ENCODE measurements at regions not wholly inside any gene's neighbourhood (a gene's known extent, or its start where the extent isn't known, plus 50 kb on each side); places are given as distances from the start of the nearest gene placed in this dataset.

GRCh38 chr5:62825623-62826220 is 247.1 kb downstream of the LRRC70 start:
- POLR2A ChIA-PET (ENCODE audit: partially characterized antibody): no interaction called here

More at GRCh38 chr5:62825623-62826220, 247.1 kb downstream of the LRRC70 start:
- H3K23me2 ChIP-seq (ENCODE audit: low read depth, low read length): no peaks in the 10 kb centered on the region
- no peak overlapping the region for H3K4me3 ChIP-seq (ENCODE audit: extremely low read depth in 1 of 4, insufficient read depth in 2 of 4, low read depth in 3 of 4, low read length in 4 of 4)
- H2BK12ac ChIP-seq (ENCODE audit: low read depth, low read length): no peak overlapping the region
- CTCF ChIA-PET (ENCODE audit: partially characterized antibody): interaction anchor here (0.7 kb wide), 1 partner anchor 115 kb away, joined by 4 read pairs; no protein-coding TSS in a partner anchor
- H4K5ac ChIP-seq (ENCODE audit: insufficient read length, low read depth, low read length): no peak overlapping the region
- no peak overlapping the region for H2BK20ac ChIP-seq (ENCODE audit: low read length)
- 90% methylated on average over 5 of the region's 5 CpGs; no CpG with 5 or more reads in 1 of the 2 experiments for WGBS, 2 experiments (ENCODE audit: extremely low coverage in 1 of 2, insufficient coverage in 1 of 2, insufficient read length in 1 of 2, insufficient replicate concordance in 2 of 2, low coverage in 1 of 2, low lambda C conversion rate in 2 of 2, missing lambda C conversion rate in 1 of 2)
- H2BK15ac ChIP-seq (ENCODE audit: low read length): no peak overlapping the region
- H3K27ac ChIP-seq (ENCODE audit: low read depth, low read length): no peak overlapping the region
- no peak overlapping the region for H3K23ac ChIP-seq (ENCODE audit: insufficient read length)
- no peaks in the 10 kb centered on the region for H3K27me3 ChIP-seq (replicated peaks in 1 of 4; ENCODE audit: control insufficient read depth in 3 of 4, extremely low read depth in 1 of 4, insufficient read depth in 3 of 4, low read length in 3 of 4)
- no peaks in the 10 kb centered on the region for H3K36me3 ChIP-seq (ENCODE audit: control insufficient read depth in 2 of 4, insufficient read depth in 4 of 4, low read length in 3 of 4)
- H3K9me3 ChIP-seq (ENCODE audit: insufficient read depth in 2 of 2, low read depth in 1 of 2, low read length in 1 of 2): no peaks in the 10 kb centered on the region; a peak in 1 of 4 replicates
- no peak overlapping the region for H3K18ac ChIP-seq (ENCODE audit: extremely low read depth, low read length)
- H2AFZ ChIP-seq (ENCODE audit: low read length): no peak overlapping the region
- H3K56ac ChIP-seq (replicated peaks; ENCODE audit: insufficient read length, low read depth, low read length): no peak overlapping the region
- no peaks in the 10 kb centered on the region for H3K79me2 ChIP-seq (ENCODE audit: control insufficient read depth in 1 of 2, insufficient read depth in 2 of 2, low read length in 2 of 2)
- H3K79me1 ChIP-seq (ENCODE audit: low read depth, low read length): no peaks in the 10 kb centered on the region
- no peaks in the 10 kb centered on the region for H3K4me1 ChIP-seq (replicated peaks in 1 of 4; ENCODE audit: control insufficient read depth in 3 of 4, insufficient read depth in 4 of 4, low read length in 3 of 4)
- no peak overlapping the region for H3K14ac ChIP-seq (ENCODE audit: insufficient read length)
- no peaks in the 10 kb centered on the region for H4K20me1 ChIP-seq (replicated peaks in 1 of 2; ENCODE audit: control insufficient read depth in 1 of 2, insufficient read depth in 2 of 2, low read length in 2 of 2)
- no peak overlapping the region for H2BK120ac ChIP-seq (replicated peaks; ENCODE audit: low read depth, low read length)
- H2BK5ac ChIP-seq (ENCODE audit: low read depth, low read length): no peak overlapping the region
- H3K4ac ChIP-seq (replicated peaks; ENCODE audit: insufficient read length, low read depth, low read length): no peak overlapping the region
- no peak overlapping the region for H2AK5ac ChIP-seq (ENCODE audit: low read depth, low read length)
- no peak for DNase-seq (ENCODE audit: low read depth in 1 of 2, low spot score in 2 of 2)
- no peak overlapping the region for H3K9ac ChIP-seq (replicated peaks in 1 of 4; ENCODE audit: extremely low read depth in 1 of 4, low read depth in 3 of 4, low read length in 3 of 4)
- H4K91ac ChIP-seq (replicated peaks; ENCODE audit: insufficient read length, low read length): no peak overlapping the region
- H4K8ac ChIP-seq (ENCODE audit: extremely low read depth, insufficient read depth, low read length): no peak overlapping the region
- FAIRE-seq: no peak
- TF ChIP-seq ATF2 (IDR thresholded peaks at IDR 0.05; ENCODE audit: low read length) (no peak), RXRA (IDR thresholded peaks at IDR 0.05; ENCODE audit: insufficient read depth, low read depth, low read length) (no peak), MAFK (IDR thresholded peaks at IDR 0.05; ENCODE audit: low read depth, low read length) (no peak)
- no peak overlapping the region for H3K4me2 ChIP-seq (ENCODE audit: insufficient read depth in 1 of 2, low read depth in 2 of 2, low read length in 2 of 2)

Data from H1 (cell line).